ENCODE measurements at regions not wholly inside any gene's neighbourhood (a gene's known extent, or its start where the extent isn't known, plus 50 kb on each side); places are given as distances from the start of the nearest gene placed in this dataset.

- FAIRE-seq = no peak
Observed at GRCh38 chr7:130912862-130913638, 179.0 kb upstream of the KLF14 start.

DNA sequence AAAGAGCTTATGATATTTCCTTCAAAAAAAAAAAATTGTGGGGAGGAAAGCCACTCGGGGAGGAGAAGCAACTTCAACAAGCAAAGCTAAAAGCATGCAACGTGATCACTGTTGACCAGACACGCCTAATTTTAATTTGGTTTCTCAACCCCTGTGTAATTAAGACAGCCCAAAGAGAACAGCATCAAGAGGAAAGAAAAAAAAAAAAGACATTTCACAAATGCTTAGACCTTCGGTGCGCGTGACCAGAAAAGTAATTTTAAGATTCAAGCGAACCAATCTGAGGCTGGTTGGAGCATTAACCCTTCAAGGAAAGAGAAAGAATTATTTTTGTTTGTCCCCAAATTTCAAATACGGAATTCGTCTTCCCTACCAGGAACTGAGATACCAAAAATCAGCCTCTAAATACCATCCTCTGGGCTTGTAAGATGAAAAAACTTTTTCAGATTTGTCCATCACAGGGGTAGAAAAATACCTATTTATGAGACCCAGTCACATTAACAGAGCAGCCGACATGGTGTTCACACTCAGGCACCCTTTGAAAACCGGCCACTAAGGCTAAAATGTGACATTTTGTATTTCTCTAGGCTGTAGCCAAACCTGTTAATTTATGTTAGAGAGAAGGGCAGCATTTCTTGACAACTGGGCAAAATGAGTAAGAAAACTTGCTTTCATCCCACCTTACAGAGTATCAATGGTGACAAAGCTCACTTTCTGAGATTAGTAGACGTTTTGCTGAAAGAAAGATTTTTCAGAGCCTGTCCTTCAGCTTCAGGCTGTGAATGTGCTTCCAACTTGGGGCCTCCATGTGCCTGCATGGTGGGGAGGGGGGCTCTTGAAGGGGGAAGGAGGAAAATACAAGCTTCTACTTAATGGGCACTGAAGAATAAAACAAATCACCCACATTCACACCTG, 179.9 kb upstream of the KLF14 start:
- peak; percentile 99 for FAIRE-seq

DNA sequence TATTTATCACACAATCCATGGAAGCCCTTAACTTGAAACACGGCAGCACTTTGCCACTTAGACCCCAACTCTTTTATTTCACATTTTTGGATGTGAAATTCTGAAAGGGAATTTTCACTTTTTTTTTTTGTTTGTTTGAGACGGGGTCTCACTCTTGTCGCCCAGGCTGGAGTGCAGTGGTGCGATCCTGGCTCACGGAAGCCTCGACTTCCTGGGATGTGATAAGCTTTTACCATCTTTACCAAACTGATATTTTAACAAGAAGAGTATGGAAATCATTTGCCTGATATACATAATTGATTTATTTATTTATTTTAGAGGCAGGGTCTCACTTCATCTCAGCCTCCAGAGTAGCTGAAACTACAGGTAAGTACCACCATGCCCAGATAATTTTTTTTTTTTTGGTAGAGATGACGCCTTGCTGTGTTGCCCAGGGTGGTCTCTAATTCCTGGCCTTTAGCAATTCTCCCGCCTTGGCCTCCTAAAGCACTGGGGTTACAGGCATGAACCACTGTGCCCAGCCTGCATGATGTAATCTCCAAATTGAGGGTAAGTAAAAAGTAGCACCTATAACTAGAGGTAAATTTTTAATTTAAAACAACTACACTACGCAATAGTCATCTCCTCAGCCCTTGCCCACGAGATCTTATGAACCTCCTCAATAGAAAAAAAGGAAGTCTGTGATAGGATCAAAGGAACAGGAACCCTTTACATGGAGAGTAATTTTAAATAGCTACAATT, 180.7 kb upstream of the KLF14 start:
- FAIRE-seq = no peak

GRCh38 chr7:130917669-130918128, 183.7 kb upstream of the KLF14 start:
- no peak for FAIRE-seq

- FAIRE-seq = no peak
Observed at GRCh38 chr7:130918129-130919052, 184.4 kb upstream of the KLF14 start.

GRCh38 chr7:130919316-130920103, 185.5 kb upstream of the KLF14 start:
- no peak for FAIRE-seq

- no peak for FAIRE-seq
Observed at GRCh38 chr7:130920122-130920521, 186.1 kb upstream of the KLF14 start.

- no peak for FAIRE-seq
Observed at GRCh38 chr7:130921391-130922180, 187.6 kb upstream of the KLF14 start.

DNA sequence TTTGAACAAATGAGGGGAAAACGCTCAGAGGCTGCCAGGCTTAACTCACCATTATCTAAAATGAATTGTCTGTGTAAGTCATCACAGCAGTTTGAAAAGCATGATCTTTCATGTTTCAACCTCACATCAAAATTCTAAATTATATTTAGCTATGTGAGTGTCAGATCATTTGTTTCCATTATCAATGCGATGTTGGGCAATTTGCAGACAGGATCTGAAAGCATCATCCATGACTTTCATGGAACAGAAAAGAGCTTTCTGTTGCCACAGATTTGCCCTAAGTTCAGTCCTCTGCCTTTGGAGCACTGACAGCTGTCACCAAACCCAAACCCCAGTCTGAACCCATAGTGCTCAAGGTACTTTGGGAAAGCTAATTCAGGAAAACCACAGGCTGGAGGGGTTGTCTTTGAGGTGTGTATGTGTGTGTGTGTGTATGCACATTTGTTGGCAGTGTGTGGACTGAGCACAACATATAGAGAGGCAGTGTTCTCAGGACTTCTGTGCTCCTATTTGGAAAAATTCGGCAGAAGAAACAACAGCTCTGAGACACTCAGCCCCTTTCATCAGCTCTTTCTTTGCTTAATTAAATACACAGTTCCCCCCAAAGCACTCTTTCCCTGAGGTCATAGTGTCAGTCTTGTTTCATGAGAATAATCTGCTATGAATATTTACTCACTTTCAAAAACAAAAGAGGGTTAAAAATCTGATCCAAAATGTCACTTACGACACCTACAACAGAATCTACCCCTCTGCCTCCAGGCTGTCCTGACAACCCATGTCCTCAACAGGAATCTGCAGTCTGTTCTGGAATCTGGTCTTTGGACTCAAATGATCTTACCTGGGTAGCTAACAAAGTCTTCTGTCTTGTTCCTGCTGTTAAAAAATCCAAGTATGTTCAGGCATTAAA, 188.5 kb upstream of the KLF14 start:
- FAIRE-seq = no peak

DNA sequence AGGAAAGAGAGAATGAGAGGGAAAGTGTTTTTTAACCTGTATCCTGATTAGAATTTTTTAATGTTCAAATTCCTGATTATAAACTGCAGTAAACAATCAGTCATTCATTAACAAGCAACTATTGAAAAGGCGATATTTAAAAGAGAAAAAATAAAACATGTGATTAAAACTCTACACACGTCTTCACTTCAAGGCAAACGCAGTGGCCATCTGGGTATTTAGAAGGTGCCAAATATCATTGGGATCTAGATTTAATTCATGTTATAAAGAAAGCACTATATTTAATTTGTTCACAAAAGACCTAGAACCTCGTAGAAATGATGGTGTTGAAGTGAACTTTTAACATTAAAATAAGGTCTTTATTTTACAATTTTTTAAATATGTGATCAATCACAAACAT, 189.4 kb upstream of the KLF14 start:
- peak; percentile 64 for FAIRE-seq

- no peak for FAIRE-seq
Observed at GRCh38 chr7:130923930-130924329, 189.9 kb upstream of the KLF14 start.

GRCh38 chr7:130925136-130925794, 191.3 kb upstream of the KLF14 start:
- no peak for FAIRE-seq

- no peak for FAIRE-seq
Observed at GRCh38 chr7:130926001-130926691, 192.1 kb upstream of the KLF14 start.

DNA sequence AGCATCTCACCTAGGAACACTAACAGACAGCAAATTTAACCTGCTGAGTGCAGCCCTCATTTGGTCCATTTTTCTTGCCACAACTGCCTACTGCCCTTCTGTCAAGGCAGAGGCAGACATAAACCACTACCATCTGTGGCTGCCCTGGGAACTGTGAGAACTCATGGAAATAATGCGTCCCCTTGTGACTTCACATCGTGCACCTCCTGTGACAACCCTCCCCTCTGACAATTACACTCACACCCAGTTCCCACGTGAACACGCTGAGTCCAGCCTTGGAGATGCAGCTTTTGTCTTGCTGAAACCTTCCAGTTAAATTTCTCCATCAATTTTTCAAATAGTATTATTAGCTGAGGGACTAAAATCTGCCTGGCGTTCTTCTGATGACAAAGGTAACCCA, 193.1 kb upstream of the KLF14 start:
- no peak for FAIRE-seq

DNA sequence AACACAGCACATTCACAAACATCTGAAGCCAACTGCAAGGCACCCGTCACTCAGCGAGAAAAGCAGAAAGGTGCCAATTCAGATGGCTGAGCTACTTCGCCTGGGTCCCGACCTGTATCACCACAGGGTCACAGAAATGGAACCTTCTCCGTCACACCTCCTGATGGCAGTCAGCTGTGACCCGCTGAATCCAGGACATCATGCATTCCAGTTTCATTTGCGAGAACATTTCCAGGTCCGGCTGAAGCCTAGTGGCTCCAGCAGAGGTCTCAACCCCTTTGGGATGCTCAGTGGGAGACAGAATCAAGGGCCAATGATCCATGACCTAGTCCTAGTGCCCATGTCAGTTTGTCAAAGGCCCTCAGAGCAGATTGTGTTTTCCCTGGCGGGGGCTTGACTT, 193.6 kb upstream of the KLF14 start:
- no peak for FAIRE-seq

- FAIRE-seq = no peak
Observed at GRCh38 chr7:130929896-130930659, 196.1 kb upstream of the KLF14 start.

GRCh38 chr7:130930681-130931080, 196.7 kb upstream of the KLF14 start:
- FAIRE-seq = no peak
